SK-N-MC (cell line): ENCODE measurements at regions not wholly inside any gene's neighbourhood (a gene's known extent, or its start where the extent isn't known, plus 50 kb on each side); places are given as distances from the start of the nearest gene placed in this dataset.

ENCODE experiments used
- EZH2 ChIP-seq: fragments of 200-600 bp; sonication (generic); IDR thresholded peaks from one replicate; pipeline ENCODE4 v1.6.1; 2017; ENCODE audit warnings: antibody characterized with exemption
- FOXP2 ChIP-seq: optimal IDR thresholded peaks from 2 replicates; pipeline ENCODE3; 2011; ENCODE audit warnings: mild to moderate bottlenecking, moderate library complexity; ENCODE audit not compliant: insufficient read depth; ENCODE audit errors: extremely low read length, control extremely low read depth
- POLR2AphosphoS5 ChIP-seq: IDR thresholded peaks from 2 replicates; pipeline ENCODE4 v1.6.1; 2012; ENCODE audit warnings: mild to moderate bottlenecking, low read depth, low read length, borderline replicate concordance

DNA sequence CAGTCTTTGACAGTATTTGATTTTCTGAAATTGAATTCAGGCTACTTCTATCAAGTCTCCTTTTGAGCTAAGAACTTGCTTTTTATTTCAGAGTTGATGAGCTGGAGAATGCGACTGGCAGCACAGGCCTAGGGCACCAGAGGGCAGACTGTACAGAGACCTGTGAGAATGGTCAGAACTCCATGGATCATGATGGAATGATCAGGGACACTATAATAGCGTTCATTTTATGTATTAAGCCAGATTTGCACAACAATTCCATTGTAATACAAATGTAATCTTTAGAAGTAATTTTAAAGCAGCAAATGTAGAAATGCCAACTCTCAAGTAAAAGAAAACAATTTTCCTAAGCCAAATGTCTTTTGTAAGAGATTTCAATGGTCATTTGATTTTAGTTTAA is 902.4 kb downstream of the NR2F1-AS1 start:
- no peak for TF ChIP-seq POLR2AphosphoS5
- no peak for TF ChIP-seq EZH2
- TF ChIP-seq FOXP2, result no peak
